ENCODE measurements at regions not wholly inside any gene's neighbourhood (a gene's known extent, or its start where the extent isn't known, plus 50 kb on each side); places are given as distances from the start of the nearest gene placed in this dataset.

DNA sequence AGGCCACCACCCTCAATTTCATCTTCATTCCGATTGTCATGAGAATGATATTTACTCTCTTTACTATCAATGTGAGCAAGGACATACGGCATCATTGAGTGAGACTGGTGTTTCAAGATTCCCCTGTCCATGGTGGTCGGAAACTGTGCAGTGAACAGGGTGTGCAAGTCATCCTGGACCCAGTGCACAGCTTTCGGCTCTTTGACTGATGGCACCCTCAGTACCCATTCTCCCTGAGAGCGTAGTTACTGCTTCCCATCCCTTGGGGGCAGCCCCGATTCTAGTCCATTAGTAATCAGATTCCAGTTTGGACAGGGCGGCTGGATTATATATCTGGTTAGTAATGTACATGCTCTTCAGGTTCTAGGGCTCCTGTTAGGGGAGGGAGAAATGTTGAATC lies 61.7 kb upstream of the SUB1 start:
- H3K9me3 ChIP-seq = no peaks in the 10 kb centered on the region

DNA sequence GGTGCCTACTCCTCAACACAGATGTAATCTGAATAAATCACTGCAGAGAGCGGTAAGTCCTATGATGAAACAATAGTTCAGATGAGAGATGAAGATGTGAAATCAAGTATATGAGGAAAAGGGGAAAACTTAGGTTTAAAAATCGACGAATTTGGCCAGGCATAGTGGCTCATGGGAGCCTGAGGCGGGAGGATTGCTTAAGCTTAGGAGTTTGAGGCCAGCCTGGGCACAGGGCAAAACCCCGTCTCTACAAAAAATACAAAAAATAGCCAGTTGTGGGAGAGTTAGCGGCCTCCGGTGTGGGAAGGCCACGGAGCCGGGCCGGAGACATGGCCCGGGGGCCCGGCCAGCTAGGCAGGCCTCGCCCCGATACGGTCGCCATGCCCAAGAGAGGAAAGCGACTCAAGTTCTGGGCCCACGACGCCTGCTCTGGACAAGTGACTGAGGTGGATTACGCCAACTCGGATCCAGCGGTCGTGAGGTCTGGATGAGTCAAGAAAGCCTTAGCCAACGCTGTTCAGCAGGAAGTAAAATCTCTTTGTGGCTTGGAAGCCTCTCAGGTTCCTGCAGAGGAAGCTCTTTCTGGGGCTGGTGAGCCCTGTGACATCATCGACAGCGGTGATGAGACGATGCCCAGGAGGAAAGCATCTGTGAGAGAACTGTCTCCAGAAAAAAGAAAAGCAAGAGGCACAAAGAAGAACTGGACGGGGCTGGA lies 62.8 kb upstream of the SUB1 start:
- Histone ChIP-seq H3K36me3 (no peaks in the 10 kb centered on the region), H3K4me3 (no peak overlapping the region), H3K27me3 (replicated peaks in 1 of 7) (no peaks in the 10 kb centered on the region), H3K4me1 (peaks cover 0 to 19% (median 0%) of the 10 kb centered on the region in 6 donors), H3K9me3 (no peaks in the 10 kb centered on the region), H3K27ac (peak overlapping the region in 2 of 8 donors; percentile 27 to 35)
- intact Hi-C loops (cut with DNase I; ENCODE audit: low total_unique reads) = no loop called here
- 39 to 71% (median 63%) methylated on average over 24 to 28 of the region's 28 CpGs for WGBS, 5 donors
- DNase-seq = peak; percentile 78
- TF ChIP-seq POLR2AphosphoS5 (IDR thresholded peaks at IDR 0.05) = peak in 1 of 3 donors; percentile 17
- TF ChIP-seq, protein P1, sequence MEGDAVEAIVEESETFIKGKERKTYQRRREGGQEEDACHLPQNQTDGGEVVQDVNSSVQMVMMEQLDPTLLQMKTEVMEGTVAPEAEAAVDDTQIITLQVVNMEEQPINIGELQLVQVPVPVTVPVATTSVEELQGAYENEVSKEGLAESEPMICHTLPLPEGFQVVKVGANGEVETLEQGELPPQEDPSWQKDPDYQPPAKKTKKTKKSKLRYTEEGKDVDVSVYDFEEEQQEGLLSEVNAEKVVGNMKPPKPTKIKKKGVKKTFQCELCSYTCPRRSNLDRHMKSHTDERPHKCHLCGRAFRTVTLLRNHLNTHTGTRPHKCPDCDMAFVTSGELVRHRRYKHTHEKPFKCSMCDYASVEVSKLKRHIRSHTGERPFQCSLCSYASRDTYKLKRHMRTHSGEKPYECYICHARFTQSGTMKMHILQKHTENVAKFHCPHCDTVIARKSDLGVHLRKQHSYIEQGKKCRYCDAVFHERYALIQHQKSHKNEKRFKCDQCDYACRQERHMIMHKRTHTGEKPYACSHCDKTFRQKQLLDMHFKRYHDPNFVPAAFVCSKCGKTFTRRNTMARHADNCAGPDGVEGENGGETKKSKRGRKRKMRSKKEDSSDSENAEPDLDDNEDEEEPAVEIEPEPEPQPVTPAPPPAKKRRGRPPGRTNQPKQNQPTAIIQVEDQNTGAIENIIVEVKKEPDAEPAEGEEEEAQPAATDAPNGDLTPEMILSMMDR (IDR thresholded peaks at IDR 0.05 in 8 of 11, conservative IDR thresholded peaks at IDR 0.05 in 3 of 11) = no peak
- no peak for TF ChIP-seq POLR2A (IDR thresholded peaks at IDR 0.05)

More for the DNA sequence above, 61.7 kb upstream of the SUB1 start:
- Histone ChIP-seq H3K27me3 (replicated peaks in 1 of 7) (no peaks in the 10 kb centered on the region), H3K4me3 (no peak overlapping the region), H3K27ac (no peak overlapping the region), H3K4me1 (peaks cover 0 to 19% (median 0%) of the 10 kb centered on the region in 6 donors), H3K36me3 (no peaks in the 10 kb centered on the region)
- no peak for DNase-seq
- intact Hi-C loops (cut with DNase I; ENCODE audit: low total_unique reads) = no loop called here
- 88 to 93% (median 93%) methylated on average over 7 of the region's 7 CpGs for WGBS, 5 donors
- no peak for TF ChIP-seq POLR2AphosphoS5 (IDR thresholded peaks at IDR 0.05)
- TF ChIP-seq POLR2A (IDR thresholded peaks at IDR 0.05) = no peak
- TF ChIP-seq, protein P1 (IDR thresholded peaks at IDR 0.05 in 8 of 11, conservative IDR thresholded peaks at IDR 0.05 in 3 of 11) = no peak

DNA sequence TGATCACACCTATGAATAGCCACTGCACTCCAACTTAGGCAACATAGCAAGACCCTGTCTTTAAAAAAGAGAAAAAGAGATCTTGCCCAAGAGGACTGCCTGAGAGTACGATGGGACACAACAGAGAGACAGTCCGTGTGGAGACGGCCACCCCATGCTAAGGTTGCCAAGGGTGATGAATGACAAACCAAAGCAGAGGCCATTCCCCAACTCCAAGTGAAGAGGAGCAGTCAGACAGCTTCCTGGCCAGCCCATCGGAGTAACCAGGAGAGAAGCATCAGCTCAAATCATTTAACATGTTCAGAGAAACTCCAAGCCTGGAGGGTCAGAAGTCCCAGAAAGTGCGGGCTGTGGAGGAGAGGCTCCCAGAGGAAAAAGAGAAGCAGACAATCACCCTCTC lies 63.9 kb upstream of the SUB1 start:
- peak overlapping the region in 1 of 8 donors; percentile 18 for H3K27ac ChIP-seq
- TF ChIP-seq POLR2AphosphoS5 (IDR thresholded peaks at IDR 0.05) = no peak
- TF ChIP-seq, protein P1 (IDR thresholded peaks at IDR 0.05 in 8 of 11, conservative IDR thresholded peaks at IDR 0.05 in 3 of 11) = no peak
- no peak for TF ChIP-seq POLR2A (IDR thresholded peaks at IDR 0.05)
- no peak overlapping the region for H3K4me3 ChIP-seq
- H3K36me3 ChIP-seq = no peaks in the 10 kb centered on the region
- H3K4me1 ChIP-seq = peaks cover 0 to 19% (median 0%) of the 10 kb centered on the region in 6 donors
- no peaks in the 10 kb centered on the region for H3K9me3 ChIP-seq
- H3K27me3 ChIP-seq (replicated peaks in 1 of 7) = no peaks in the 10 kb centered on the region
- WGBS, 5 donors = 77 to 82% (median 79%) methylated on average over 5 of the region's 5 CpGs
- intact Hi-C loops (cut with DNase I; ENCODE audit: low total_unique reads) = no loop called here
- DNase-seq = no peak

DNA sequence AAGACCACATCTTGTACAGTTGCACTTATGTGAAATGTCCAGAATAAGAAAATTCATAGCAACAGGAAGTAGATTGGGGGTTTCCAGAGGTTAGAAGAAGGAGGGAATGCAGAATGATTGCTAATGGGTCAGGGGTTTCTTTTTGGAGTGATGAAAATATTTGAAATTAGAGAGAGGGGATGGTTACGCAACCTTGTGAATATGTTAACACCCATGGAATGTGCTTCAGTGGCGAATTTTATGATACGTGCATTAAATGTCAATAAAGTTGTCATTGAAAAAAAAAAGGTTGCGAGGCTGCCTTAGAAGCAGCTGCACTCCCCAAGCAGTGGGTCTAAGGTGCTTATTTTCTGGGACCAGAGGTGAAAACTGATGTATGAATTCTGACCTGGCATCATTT lies 64.4 kb upstream of the SUB1 start:
- no peaks in the 10 kb centered on the region for H3K36me3 ChIP-seq
- intact Hi-C loops (cut with DNase I; ENCODE audit: low total_unique reads) = no loop called here
- no peaks in the 10 kb centered on the region for H3K27me3 ChIP-seq (replicated peaks in 1 of 7)
- H3K9me3 ChIP-seq = no peaks in the 10 kb centered on the region
- TF ChIP-seq POLR2A (IDR thresholded peaks at IDR 0.05) (no peak), POLR2AphosphoS5 (IDR thresholded peaks at IDR 0.05) (no peak)
- TF ChIP-seq, protein P1 (IDR thresholded peaks at IDR 0.05 in 8 of 11, conservative IDR thresholded peaks at IDR 0.05 in 3 of 11) = no peak
- peaks cover 0 to 19% (median 0%) of the 10 kb centered on the region in 6 donors for H3K4me1 ChIP-seq
- no peak for DNase-seq
- H3K27ac ChIP-seq = peak overlapping the region in 1 of 8 donors; percentile 18
- WGBS, 5 donors = 82 to 89% (median 87%) methylated on average over 4 of the region's 4 CpGs
- no peak overlapping the region for H3K4me3 ChIP-seq
